ENCODE measurements at regions not wholly inside any gene's neighbourhood (a gene's known extent, or its start where the extent isn't known, plus 50 kb on each side); places are given as distances from the start of the nearest gene placed in this dataset.

DNA sequence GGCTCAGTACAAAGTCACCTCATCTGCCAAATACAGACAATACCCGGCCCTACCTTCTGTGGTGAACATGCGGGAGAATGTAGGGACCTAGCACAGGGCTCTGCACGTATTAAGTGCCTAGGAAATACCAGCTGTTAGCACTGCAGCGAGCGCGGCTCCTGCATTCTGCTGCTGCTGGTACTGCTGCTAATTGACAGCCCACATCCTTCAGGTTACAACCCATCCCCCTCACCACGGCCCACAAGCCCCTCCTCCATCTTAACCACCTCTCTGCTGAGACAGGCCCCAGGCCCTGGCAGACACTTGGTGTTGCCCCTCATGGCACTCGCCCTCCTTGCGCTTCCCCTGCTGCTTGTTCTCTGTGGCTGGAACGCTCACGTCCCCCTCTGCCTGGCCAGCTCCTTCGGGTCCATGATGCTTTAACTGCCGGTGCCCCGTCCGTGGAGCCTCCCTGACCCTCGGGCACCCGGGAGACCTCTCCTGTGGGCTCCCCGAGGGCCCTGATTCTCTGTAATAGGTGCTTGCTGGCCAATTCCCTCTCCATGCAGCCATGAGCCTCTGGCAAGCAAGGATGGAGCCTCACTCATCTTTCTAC is 53.3 kb upstream of the LOXL4 start:
- TF ChIP-seq CTCF (IDR thresholded peaks at IDR 0.05; ENCODE audit: borderline replicate concordance, extremely low read depth, low read length, poor library complexity, severe bottlenecking) (no peak), EZH2 (IDR thresholded peaks at IDR 0.05; ENCODE audit: borderline replicate concordance, low read depth, low read length, severe bottlenecking) (no peak)
